Ovary (tissue), 7 donors: ENCODE measurements at regions not wholly inside any gene's neighbourhood (a gene's known extent, or its start where the extent isn't known, plus 50 kb on each side); places are given as distances from the start of the nearest gene placed in this dataset.

Experiments
- DNase-seq, 5 donors: peaks; one replicate each; pipeline ENCODE4 v3.0.0-alpha.2; 2019 to 2020
- H3K27ac ChIP-seq, 2 donors: fragments of 200-600 bp; one replicate each; pipeline versions ENCODE4 v1.5.1 to v1.8.0; 2019 to 2022
- H3K27me3 ChIP-seq: fragments of 200-600 bp; one replicate; pipeline ENCODE4 v1.8.0; 2022
- H3K36me3 ChIP-seq: fragments of 200-600 bp; sonication (generic); one replicate; pipeline ENCODE4 v1.5.1; 2019
- H3K4me1 ChIP-seq: one replicate; pipeline ENCODE4 v1.8.1; 2013; ENCODE audit warnings: mild to moderate bottlenecking, moderate library complexity; ENCODE audit not compliant: insufficient read depth
- H3K4me3 ChIP-seq: fragments of 200-600 bp; sonication (generic); one replicate; pipeline ENCODE4 v1.5.1; 2017
- H3K9me3 ChIP-seq, 2 donors: fragments of 200-600 bp in 1 of 2; sonication (generic) in 1 of 2; one replicate each; pipeline versions ENCODE4 v1.5.1 to v1.8.1; 2013 to 2019; ENCODE audit warnings: mild to moderate bottlenecking in 1 of 2, moderate library complexity in 1 of 2
- EP300 ChIP-seq: sonication (generic); formaldehyde crosslinking; IDR thresholded peaks from one replicate; pipeline ENCODE4 v1.6.1; 2017; ENCODE audit warnings: antibody characterized with exemption
- POLR2A ChIP-seq: fragments of 450-650 bp; IDR thresholded peaks from one replicate; pipeline ENCODE4 v1.6.1; 2017; ENCODE audit warnings: antibody characterized with exemption, mild to moderate bottlenecking, moderate library complexity
- WGBS, 3 donors: extraction: QIAGEN DNeasy Blood & Tissue Kit in 1 of 3; methylation state at CpG; one replicate each; pipeline versions ENCODE4 v1.1.5 to v1.1.7; 2013 to 2017; 5-methylcytosine and 5-hydroxymethylcytosine counted together
- intact Hi-C, 4 donors: fragments of 100-400 bp; cut with DNase I; formaldehyde crosslinking; loops; one replicate each; pipeline versions ENCODE4 v1.11.0 to v1.15.1; 2022 to 2023
- TF ChIP-seq, protein P1 (sequence below), 3 donors: fragments of 450-650 bp in 2 of 3; fragments of 200-600 bp in 1 of 3; IDR thresholded peaks; one replicate each; pipeline versions ENCODE4 v1.5.1 to v1.8.0; 2016 to 2022; ENCODE audit warnings: antibody characterized with exemption in 3 of 3, mild to moderate bottlenecking in 1 of 3
- donor health status: DM: no; HTN: no; CAD: no; lungs with moderate emphysema.
- donor health status: DM: no; HTN: no; CAD: no.
- donor health status: Bipolar disorder and iron deficiency.
- donor health status: DM: no; HTN: no; CAD: no.
- donor health status: DM: yes; HTN: yes; CAD: no.

GRCh38 chr1:222171005-222171404 lies 376.9 kb downstream of the HHIPL2 start:
- no peaks in the 10 kb centered on the region for H3K9me3 ChIP-seq
- H3K27me3 ChIP-seq, result no peaks in the 10 kb centered on the region
- 38 to 46% (median 42%) methylated on average over 2 of the region's 2 CpGs for WGBS, 3 donors
- H3K4me1 ChIP-seq, result no peaks in the 10 kb centered on the region
- no peak overlapping the region for H3K4me3 ChIP-seq
- H3K27ac ChIP-seq, result no peak overlapping the region
- H3K36me3 ChIP-seq, result no peaks in the 10 kb centered on the region
- intact Hi-C loops, result no loop called here
- DNase-seq, result no peak
- no peak for TF ChIP-seq POLR2A
- TF ChIP-seq, protein P1, sequence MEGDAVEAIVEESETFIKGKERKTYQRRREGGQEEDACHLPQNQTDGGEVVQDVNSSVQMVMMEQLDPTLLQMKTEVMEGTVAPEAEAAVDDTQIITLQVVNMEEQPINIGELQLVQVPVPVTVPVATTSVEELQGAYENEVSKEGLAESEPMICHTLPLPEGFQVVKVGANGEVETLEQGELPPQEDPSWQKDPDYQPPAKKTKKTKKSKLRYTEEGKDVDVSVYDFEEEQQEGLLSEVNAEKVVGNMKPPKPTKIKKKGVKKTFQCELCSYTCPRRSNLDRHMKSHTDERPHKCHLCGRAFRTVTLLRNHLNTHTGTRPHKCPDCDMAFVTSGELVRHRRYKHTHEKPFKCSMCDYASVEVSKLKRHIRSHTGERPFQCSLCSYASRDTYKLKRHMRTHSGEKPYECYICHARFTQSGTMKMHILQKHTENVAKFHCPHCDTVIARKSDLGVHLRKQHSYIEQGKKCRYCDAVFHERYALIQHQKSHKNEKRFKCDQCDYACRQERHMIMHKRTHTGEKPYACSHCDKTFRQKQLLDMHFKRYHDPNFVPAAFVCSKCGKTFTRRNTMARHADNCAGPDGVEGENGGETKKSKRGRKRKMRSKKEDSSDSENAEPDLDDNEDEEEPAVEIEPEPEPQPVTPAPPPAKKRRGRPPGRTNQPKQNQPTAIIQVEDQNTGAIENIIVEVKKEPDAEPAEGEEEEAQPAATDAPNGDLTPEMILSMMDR (IDR thresholded peaks at IDR 0.05), result no peak
- no peak for TF ChIP-seq EP300

DNA sequence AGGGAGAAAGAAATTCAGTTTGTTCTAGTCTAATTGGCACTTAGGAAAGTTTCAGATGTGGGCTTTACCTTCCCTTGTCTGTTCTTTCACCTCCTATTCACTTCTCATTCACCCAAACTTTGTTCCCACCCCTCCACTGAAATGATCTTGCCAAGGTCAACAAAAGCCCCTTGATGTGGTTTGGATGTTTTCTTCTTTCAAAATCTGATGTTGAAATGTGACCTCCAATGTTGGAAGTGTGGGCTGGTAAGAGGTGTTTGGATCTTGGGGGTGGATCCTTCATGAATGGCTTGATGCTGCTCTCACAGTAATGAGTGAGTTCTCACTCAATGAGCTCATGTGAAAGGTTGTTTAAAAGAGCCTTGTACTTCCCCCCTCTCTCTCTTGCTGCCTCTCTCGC lies 379.3 kb downstream of the HHIPL2 start:
- intact Hi-C loops, result no loop called here

GRCh38 chr1:222167896-222168295 lies 380.0 kb downstream of the HHIPL2 start:
- Histone ChIP-seq H3K27me3 (no peaks in the 10 kb centered on the region), H3K9me3 (no peaks in the 10 kb centered on the region), H3K4me1 (peaks cover 2% of the 10 kb centered on the region), H3K36me3 (no peaks in the 10 kb centered on the region), H3K27ac (no peak overlapping the region), H3K4me3 (no peak overlapping the region)
- TF ChIP-seq EP300, result no peak
- TF ChIP-seq POLR2A, result no peak
- TF ChIP-seq, protein P1 (IDR thresholded peaks at IDR 0.05), result no peak
- 75 to 97% (median 76%) methylated on average over 1 of the region's 1 CpG for WGBS, 3 donors
- DNase-seq, result no peak
- intact Hi-C loops, result no loop called here

More for the DNA sequence above, 379.3 kb downstream of the HHIPL2 start:
- Histone ChIP-seq H3K4me1 (peaks cover 2% of the 10 kb centered on the region), H3K9me3 (no peaks in the 10 kb centered on the region), H3K27ac (no peak overlapping the region), H3K4me3 (no peak overlapping the region), H3K36me3 (no peaks in the 10 kb centered on the region), H3K27me3 (no peaks in the 10 kb centered on the region)
- WGBS, 3 donors, result 74 to 84% (median 75%) methylated on average over 1 of the region's 1 CpG
- TF ChIP-seq EP300 (no peak), POLR2A (no peak)
- TF ChIP-seq, protein P1 (IDR thresholded peaks at IDR 0.05), result no peak
- DNase-seq, result no peak

GRCh38 chr1:222167111-222167510 lies 380.8 kb downstream of the HHIPL2 start:
- H3K4me1 ChIP-seq, result peaks cover 2% of the 10 kb centered on the region
- H3K27ac ChIP-seq, result no peak overlapping the region
- WGBS, 3 donors, result 74 to 87% (median 79%) methylated on average over 3 of the region's 3 CpGs
- intact Hi-C loops, result no loop called here
- H3K36me3 ChIP-seq, result no peaks in the 10 kb centered on the region
- DNase-seq, result no peak
- no peak overlapping the region for H3K4me3 ChIP-seq
- no peaks in the 10 kb centered on the region for H3K27me3 ChIP-seq
- no peak for TF ChIP-seq POLR2A
- TF ChIP-seq, protein P1 (IDR thresholded peaks at IDR 0.05), result no peak
- no peak for TF ChIP-seq EP300
- H3K9me3 ChIP-seq, result no peaks in the 10 kb centered on the region
